D341Med (cell line): ENCODE measurements at regions not wholly inside any gene's neighbourhood (a gene's known extent, or its start where the extent isn't known, plus 50 kb on each side); places are given as distances from the start of the nearest gene placed in this dataset.
A peak's percentile ranks its signal among the peaks of the same experiment; 100 is the strongest.

Experiments used
- DNase-seq: peaks from one replicate; pipeline ENCODE4 v3.0.0; 2012; ENCODE audit warnings: low spot score

DNA sequence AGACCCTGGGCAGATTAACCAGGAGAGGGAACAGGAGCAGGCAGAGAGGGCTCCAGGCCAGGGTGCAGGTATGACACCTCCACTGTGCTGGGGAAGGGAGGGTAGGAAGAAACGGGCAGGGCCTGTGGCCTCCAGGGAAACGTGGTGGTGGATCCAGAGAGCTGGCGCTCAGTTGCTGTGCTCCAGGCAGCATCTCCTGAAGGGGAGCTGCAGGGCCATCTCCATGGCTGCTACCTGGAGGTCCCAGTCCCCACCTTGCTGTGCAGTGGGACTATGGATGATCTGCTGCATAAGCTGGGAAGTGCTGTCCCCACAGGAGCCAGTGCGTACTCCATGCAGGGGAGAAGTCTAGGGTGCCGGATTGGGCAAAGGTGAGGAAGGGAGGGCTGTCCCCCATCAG is 125.9 kb upstream of the RUNX3 start:
- no peak for DNase-seq

GRCh38 chr1:25055324-25055780 is 125.3 kb upstream of the RUNX3 start:
- DNase-seq: no peak

DNA sequence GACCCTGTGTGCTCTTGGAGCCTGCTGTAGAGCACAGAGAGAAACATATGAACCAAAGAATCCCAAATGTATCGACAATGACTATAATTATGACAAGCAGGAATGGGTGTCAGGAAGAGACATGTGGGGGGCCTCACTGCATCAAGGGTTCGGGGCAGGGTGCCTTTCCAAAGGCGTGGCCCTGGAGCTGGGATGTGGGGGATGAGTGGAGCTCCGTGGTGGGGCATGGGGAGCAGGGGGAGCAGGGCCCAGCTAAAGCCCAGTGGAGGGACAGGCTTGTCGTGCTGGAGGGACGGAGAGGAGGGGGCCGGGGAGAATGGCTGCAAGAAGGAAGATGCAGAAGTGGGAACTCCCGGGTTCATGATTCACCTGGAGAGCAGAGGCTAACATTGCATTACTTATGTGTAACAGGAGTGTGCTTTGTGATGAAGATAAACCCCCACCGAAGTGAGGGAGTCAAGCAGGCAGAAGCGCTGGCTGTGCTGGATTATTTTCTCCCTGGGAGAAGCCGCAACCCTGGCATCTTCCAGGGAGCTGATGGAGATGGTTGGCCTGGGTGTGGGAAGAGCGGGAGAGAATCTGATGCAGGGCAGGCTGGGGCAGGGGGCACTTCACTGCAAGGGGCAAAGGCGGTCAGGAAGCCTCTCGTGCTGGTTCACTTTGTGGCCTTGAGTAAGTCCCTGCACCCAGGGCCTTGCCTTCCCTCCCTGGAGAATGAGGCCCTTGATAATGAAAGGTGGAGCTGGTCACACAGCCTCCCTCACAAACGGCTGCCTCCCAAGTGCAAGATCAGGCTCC is 124.6 kb upstream of the RUNX3 start:
- no peak for DNase-seq

- DNase-seq: no peak
Measured at GRCh38 chr1:25053576-25054250, 123.6 kb upstream of the RUNX3 start.

GRCh38 chr1:25051906-25052305 is 121.8 kb upstream of the RUNX3 start:
- no peak for DNase-seq

DNA sequence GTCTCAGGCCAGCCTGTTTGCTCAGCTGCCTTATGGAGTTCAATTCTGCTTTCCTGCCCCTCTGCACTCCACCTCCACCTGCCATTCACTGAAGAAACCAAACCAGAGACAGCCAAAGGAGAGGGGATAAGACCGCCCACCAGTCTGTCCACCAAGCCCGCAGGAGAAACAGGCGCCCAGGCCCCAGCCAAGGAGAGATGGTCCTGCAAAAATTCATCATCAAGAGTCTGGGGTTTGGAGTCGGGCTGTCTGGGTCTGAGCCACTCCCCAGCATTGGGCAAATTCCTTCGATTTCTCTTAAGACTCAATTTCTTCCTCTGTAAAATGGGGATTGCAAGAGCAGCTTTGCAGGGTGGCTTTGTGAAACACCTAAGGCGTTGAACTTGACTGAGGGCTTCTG is 121.4 kb upstream of the RUNX3 start:
- no peak for DNase-seq

DNA sequence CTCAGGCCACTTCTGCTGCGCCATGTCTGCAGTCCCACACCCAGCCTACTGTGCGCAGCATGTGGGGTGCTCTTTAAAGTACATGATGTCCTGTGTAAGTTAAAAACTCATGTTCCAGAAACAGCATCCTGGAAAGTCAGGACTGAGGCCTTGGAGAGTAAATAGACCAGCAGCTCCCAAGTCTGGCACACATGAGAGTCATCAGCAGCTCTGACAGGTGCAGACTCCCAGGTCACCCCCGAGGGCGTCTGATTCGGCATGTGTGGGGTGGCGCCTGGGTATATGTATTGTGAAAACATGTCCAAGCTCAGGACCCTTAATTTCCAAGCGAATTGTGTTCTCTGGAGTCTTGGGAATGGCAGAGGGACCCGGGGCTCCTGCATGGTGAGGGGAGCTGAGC is 120.1 kb upstream of the RUNX3 start:
- DNase-seq: no peak

DNA sequence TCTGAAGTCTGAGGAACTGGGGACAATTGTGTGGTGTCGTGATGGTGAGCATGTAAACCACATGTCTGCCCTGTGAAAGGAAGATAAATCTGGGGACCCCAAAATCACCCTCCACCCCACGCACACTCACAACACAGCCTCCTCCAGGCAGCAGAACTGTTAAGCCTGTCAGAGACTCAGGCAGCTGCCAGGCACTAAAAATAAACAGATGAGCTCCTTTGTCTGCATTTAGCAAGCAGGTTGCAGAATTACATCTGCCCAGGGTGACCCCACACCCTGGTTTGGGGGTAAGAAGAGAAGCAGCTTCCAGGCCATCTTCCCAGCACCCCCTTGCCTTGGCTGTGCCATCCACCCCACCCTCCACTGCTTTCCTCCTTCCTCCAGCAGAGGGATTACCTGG is 119.1 kb upstream of the RUNX3 start:
- DNase-seq: no peak

GRCh38 chr1:25048728-25049127 is 118.7 kb upstream of the RUNX3 start:
- DNase-seq: no peak

DNA sequence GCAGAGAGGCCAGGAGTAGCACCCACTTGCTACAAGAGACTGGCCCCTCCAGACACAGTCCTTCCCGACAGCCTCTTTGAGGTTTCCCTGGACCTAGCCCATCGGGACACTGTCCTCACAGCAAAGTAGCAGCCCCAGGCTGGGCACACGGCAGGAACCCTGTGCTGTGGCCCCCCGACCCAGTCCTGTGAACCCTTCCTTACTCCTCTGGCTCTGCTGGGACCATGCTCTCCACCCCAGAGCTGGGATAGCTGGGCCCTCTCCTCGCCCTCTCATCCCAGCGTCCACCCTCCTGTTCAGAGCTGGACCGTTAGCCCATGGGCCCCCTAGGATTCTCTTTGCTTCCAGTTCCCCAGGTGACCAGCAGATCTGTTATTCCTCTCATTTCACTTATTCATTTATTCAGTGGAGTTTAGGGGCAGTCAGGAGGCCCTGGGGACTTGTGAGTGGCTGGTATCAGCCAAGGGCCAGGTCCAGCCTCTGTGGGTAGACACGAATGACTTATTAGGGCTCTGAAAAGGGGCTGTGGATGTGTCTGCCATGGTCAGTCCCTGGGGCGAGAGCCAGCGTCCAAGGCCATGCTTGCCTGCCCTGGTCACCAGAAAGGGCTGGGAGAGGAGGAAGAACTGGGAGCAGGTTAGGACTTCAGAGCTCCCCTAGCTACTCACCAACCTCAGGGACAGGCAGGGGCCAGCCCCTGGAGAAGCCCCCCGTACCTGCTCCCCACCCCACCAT is 117.6 kb upstream of the RUNX3 start:
- DNase-seq: no peak

DNA sequence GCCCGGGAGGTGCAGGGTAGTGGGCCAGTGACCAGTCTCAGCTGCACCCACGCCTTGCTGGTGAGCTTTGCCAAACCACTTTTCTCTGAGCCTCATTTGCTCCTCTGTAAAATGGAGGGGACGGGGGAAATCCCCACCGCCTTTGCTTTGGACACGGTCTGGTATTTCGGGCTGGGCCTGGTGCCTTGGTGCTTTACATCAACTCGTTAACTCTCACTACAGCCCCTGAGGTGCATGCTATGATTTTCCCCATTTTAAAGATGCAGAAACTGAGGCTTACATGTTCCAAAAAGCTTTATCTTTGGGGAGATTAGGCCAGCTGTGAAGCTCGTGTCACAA is 116.1 kb upstream of the RUNX3 start:
- DNase-seq: no peak

DNA sequence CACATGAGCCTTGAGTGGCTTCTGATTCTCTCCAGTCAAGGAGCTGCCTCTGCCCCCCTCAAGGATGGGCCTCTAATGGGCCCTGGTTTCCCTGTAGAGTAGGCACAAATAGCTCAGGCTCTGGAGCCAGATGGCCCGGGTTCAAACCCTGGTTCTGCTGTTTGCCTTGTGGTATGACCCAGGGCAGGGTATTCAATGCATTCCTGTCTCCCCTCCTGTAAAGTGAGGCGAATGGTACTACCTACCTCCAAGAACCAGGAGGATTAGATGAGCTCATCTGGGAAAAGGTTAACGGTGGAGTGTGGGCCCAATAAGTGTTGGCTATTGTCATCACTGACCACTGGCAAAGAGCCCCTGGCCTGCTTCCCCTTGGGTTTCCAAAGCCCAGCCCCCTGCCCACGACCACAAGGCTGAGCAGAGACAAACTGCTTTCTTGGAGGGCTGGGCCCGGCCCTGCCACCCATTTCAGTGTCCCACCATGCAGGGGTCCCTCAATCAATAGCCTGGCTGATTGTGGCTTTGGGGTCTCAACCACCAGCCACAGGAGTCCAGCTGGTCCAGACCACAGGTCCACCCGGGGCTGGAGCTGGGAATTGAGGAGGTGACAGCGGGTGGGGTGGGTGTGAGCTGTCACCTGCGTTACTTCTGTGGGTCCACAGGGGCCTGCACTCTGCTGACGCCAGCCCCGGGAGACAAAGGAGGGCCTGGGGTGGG is 115.6 kb upstream of the RUNX3 start:
- DNase-seq: no peak

- no peak for DNase-seq
Measured at GRCh38 chr1:25043228-25043580, 113.1 kb upstream of the RUNX3 start.

DNA sequence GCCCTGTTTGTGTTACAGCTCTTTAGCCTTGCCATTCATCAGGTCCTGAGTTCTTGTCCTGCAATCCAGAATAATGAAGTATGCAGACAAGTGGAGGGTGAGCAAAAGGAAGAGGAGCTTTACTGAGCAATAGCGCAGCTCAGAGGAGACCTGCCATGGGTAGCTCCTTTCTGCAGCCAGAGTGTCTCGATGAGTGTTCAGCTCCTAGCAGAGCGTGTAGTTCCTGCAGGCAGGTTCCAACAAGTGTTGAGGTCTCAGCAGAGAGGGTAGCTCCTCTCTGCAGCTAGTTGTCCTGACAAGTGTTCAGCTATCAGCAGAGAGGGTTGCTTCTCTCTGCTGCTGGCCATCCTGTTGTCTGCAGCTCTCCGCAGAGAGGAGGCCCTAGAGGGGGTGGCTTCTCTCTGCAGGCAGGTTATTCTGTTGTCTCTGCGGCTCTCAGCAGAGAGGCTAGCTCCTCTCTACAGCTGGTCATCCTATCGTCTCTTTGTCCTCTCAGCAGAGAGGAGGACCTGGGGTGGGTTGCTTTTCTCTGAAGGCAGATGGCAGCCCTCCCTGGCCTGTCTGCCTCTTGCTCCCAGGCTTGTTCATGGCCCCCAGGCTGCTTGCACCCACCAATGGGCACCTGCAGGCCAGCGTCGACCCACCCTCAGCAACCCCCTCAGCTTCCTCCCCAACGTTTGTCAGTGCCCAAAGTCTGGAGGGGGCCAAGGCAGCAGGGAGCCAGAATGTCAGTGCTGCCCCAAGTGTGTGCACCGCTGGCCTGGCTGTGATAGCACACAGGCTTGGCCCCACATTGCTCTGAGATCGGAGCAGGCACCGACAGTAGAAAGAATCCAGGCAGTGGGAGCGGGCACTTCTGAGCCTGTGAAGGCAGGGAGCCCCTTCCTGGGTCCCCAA is 112.5 kb upstream of the RUNX3 start:
- DNase-seq: no peak

- DNase-seq: no peak
Measured at GRCh38 chr1:25041916-25042315, 111.8 kb upstream of the RUNX3 start.

DNA sequence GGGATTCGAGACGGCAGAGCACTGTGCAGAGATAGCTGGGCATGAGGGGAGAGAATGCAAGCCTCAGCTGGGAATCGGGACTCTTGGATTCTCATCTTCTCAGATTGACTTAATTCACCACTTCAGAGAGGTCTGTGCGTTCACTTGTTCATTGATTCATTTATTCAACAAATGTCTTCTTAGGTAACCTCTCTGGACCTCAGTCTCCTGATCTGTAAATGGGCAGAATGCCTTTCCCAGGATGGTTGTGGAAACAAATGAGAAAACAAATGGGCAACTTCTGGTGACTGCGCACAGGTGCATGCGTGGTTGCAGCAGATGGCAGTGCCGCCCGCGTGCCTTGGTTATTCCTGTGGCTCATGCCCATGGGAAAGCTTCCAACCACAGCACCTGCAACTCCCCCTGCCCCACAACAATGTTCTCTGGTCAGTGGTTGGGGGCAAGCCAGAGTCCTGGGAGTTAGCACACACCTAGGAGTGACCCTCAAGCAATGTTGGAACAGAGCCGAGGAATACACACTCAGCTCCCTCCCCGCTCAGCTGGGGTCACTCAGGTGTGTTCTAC is 110.1 kb upstream of the RUNX3 start:
- DNase-seq: no peak

- no peak for DNase-seq
Measured at GRCh38 chr1:25039229-25039628, 109.2 kb upstream of the RUNX3 start.

GRCh38 chr1:25038699-25039098 is 108.6 kb upstream of the RUNX3 start:
- no peak for DNase-seq

DNA sequence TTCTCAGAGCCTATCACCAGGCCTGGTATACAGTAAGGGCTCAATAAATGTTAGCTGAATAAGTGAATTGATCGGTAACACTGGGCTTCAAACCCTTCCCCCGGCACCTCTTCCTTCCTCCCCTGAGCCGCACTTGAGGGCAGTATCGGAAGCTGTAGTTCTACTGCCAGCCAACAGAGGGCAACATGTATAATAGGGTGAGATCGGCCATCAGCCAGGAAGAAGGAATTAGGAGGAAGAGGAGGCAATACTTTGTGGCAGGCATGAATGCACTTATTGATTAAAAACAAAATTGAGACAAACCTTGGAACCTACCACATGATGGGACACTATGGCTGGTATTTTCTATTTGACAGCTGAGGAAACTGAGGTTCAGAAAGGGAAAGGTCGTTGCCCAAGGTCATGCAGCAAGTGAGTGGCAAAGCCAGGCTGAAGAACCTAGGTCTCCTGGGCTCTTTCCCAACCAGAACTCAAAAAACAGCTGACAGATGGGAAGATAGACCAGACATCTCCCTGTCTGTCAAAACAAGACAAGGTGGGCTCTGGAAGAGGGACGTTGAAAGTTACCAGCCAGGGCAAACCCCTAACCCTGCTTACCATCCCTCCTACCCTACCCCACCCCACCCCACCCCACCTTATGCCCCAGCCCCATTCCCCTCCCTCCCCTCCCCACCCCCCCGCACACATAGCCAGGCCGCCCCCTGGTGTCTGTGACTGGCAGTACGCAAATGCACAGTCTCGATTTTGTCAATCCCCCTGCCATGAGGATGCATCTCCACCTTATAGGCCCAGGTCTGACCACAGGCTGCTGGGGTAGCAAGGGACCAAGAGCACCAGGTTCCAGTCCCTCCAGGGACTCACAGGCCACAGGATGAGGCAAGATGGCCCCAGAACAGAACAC is 107.3 kb upstream of the RUNX3 start:
- peak; percentile 72 for DNase-seq

- no peak for DNase-seq
Measured at GRCh38 chr1:25036117-25036546, 106.1 kb upstream of the RUNX3 start.
